Ishikawa (cell line): ENCODE measurements at regions not wholly inside any gene's neighbourhood (a gene's known extent, or its start where the extent isn't known, plus 50 kb on each side); places are given as distances from the start of the nearest gene placed in this dataset.
A peak's percentile ranks its signal among the peaks of the same experiment; 100 is the strongest.

Experiments used
- CEBPB ChIP-seq: IDR thresholded peaks from 2 replicates; pipeline ENCODE4 v1.6.1; 2012
- CREB1 ChIP-seq: IDR thresholded peaks from 2 replicates; pipeline ENCODE4 v1.6.1; 2012; ENCODE audit warnings: low read depth
- EGR1 ChIP-seq: IDR thresholded peaks from 2 replicates; pipeline ENCODE4 v1.6.1; 2012
- EP300 ChIP-seq: IDR thresholded peaks from 2 replicates; pipeline ENCODE4 v1.6.1; 2012; ENCODE audit warnings: borderline replicate concordance
- FOXM1 ChIP-seq: IDR thresholded peaks from 2 replicates; pipeline ENCODE4 v1.6.1; 2012; ENCODE audit warnings: low read depth, borderline replicate concordance
- NFIC ChIP-seq: IDR thresholded peaks from 2 replicates; pipeline ENCODE4 v1.6.1; 2012
- RAD21 ChIP-seq: IDR thresholded peaks from 2 replicates; pipeline ENCODE4 v1.6.1; 2012; ENCODE audit warnings: low read depth
- TAF1 ChIP-seq: IDR thresholded peaks from 2 replicates; pipeline ENCODE4 v1.6.1; 2012; ENCODE audit warnings: low read depth, mild to moderate bottlenecking
- TCF12 ChIP-seq: IDR thresholded peaks from 2 replicates; pipeline ENCODE4 v1.6.1; 2012; ENCODE audit warnings: low read depth
- TEAD4 ChIP-seq: IDR thresholded peaks from 2 replicates; pipeline ENCODE4 v1.6.1; 2012
- YY1 ChIP-seq: IDR thresholded peaks from 2 replicates; pipeline ENCODE4 v1.6.1; 2012; ENCODE audit warnings: low read depth
- ZBTB7A ChIP-seq: IDR thresholded peaks from 2 replicates; pipeline ENCODE4 v1.6.1; 2012; ENCODE audit warnings: low read depth
- TF ChIP-seq, protein P1 (sequence below): IDR thresholded peaks from 2 replicates; pipeline ENCODE4 v1.6.1; 2012
- TF ChIP-seq, protein P2 (sequence below): IDR thresholded peaks from 2 replicates; pipeline ENCODE4 v1.6.1; 2012
- TF ChIP-seq, protein P3 (sequence below): IDR thresholded peaks from 2 replicates; pipeline ENCODE4 v1.6.1; 2012; ENCODE audit warnings: low read depth, mild to moderate bottlenecking

DNA sequence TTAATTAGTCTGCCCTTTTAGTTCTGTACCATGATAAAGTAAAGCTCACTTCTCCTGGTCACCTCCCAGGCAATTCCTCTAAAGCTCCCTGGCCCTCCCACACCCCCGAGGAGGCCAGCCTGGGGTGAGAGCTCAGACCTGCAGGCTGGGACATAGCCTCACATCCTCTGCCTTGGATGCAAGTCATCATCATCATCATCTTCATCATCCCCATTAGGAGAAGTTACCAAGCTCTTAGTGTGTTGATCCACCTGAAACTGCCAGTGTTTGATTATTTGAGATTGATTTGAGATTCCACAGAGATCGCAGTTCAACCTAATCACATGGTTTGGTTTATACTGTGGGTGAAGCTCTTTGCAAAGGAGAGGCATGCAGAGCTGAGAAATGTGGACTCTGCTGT, 197.5 kb downstream of the CYLD start:
- TF ChIP-seq TEAD4: no peak
- TF ChIP-seq YY1: no peak
- no peak for TF ChIP-seq FOXM1
- no peak for TF ChIP-seq EGR1
- no peak for TF ChIP-seq EP300
- TF ChIP-seq RAD21: no peak
- TF ChIP-seq, protein P1, sequence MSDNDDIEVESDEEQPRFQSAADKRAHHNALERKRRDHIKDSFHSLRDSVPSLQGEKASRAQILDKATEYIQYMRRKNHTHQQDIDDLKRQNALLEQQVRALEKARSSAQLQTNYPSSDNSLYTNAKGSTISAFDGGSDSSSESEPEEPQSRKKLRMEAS: no peak
- TF ChIP-seq TCF12: no peak
- no peak for TF ChIP-seq CEBPB
- TF ChIP-seq, protein P2, sequence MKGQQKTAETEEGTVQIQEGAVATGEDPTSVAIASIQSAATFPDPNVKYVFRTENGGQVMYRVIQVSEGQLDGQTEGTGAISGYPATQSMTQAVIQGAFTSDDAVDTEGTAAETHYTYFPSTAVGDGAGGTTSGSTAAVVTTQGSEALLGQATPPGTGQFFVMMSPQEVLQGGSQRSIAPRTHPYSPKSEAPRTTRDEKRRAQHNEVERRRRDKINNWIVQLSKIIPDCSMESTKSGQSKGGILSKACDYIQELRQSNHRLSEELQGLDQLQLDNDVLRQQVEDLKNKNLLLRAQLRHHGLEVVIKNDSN: no peak
- no peak for TF ChIP-seq NFIC
- no peak for TF ChIP-seq TAF1
- TF ChIP-seq CREB1: no peak
- TF ChIP-seq, protein P3, sequence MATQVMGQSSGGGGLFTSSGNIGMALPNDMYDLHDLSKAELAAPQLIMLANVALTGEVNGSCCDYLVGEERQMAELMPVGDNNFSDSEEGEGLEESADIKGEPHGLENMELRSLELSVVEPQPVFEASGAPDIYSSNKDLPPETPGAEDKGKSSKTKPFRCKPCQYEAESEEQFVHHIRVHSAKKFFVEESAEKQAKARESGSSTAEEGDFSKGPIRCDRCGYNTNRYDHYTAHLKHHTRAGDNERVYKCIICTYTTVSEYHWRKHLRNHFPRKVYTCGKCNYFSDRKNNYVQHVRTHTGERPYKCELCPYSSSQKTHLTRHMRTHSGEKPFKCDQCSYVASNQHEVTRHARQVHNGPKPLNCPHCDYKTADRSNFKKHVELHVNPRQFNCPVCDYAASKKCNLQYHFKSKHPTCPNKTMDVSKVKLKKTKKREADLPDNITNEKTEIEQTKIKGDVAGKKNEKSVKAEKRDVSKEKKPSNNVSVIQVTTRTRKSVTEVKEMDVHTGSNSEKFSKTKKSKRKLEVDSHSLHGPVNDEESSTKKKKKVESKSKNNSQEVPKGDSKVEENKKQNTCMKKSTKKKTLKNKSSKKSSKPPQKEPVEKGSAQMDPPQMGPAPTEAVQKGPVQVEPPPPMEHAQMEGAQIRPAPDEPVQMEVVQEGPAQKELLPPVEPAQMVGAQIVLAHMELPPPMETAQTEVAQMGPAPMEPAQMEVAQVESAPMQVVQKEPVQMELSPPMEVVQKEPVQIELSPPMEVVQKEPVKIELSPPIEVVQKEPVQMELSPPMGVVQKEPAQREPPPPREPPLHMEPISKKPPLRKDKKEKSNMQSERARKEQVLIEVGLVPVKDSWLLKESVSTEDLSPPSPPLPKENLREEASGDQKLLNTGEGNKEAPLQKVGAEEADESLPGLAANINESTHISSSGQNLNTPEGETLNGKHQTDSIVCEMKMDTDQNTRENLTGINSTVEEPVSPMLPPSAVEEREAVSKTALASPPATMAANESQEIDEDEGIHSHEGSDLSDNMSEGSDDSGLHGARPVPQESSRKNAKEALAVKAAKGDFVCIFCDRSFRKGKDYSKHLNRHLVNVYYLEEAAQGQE: no peak
- TF ChIP-seq ZBTB7A: no peak

DNA sequence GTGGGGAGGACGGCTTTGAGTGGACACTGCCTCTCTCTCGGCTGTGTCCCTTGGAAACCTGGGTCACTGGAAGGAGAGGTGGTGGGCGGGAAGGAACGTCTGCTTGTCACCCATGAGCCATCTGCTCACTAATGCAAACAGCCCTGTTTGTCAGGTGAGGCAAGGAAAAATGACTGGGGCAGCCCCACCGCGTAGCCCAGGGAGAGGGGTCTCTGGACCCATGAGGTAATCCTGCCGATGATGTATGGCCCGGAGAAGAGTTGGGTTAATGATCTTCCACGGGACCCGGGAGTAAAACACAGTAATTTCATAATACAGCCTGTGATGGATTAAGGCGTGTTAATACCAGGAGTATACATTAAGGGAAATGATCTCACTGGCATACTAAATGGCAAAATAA, 197.0 kb downstream of the CYLD start:
- TF ChIP-seq RAD21: no peak
- no peak for TF ChIP-seq YY1
- no peak for TF ChIP-seq EP300
- TF ChIP-seq, protein P1: no peak
- no peak for TF ChIP-seq TEAD4
- no peak for TF ChIP-seq EGR1
- TF ChIP-seq, protein P3: no peak
- TF ChIP-seq, protein P2: no peak

DNA sequence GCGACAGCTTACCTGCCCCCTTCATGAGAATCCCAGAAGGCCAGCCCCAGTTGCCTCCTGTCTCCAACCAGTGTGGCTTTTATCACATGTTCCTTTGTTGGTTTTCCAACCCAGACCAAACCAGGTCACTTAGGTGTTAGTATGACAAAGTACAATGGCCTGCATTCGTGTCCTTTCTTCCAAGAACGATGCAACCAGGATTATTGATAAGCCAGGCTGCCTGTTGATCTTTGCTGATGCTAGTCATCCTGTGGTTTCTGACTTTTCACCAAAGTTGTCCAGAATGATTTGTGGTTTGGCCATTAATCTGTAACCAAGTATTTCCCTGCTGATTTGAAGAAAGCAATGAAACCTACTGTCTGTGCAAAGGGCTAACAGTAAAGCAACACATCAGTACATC, 191.4 kb downstream of the CYLD start:
- TF ChIP-seq TEAD4: no peak
- TF ChIP-seq TAF1: no peak
- no peak for TF ChIP-seq RAD21
- TF ChIP-seq ZBTB7A: no peak
- no peak for TF ChIP-seq TCF12
- no peak for TF ChIP-seq NFIC

DNA sequence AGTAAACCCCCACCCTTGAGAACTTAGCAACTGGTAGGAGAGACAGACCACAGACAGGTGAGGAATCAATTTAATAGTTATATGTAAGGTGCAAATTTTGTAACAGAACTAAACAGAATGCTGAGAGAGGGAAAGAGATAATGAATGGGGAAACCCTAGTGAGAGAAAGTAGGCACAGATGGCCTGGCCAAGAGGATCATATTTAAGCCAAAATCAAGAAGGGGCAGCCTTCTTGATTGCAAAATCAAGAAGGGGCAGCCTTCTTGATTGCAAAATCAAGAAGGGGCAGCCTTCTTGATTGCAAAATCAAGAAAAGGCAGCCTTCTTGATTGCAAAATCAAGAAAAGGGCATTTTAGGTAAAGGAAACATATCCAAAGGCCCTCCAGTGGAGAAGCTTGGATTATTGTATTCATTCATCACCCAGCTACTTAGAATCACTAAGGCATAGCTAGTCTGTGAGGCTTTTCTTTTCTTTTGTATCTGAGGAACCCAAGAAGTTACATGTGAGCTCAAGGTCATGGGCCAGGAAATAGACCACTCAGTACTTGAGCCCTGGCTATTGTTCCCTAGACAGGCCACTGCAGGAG, 190.6 kb downstream of the CYLD start:
- TF ChIP-seq CEBPB (peak; percentile 30; the same call in 1 of the 2 replicates), TAF1 (no peak)

DNA sequence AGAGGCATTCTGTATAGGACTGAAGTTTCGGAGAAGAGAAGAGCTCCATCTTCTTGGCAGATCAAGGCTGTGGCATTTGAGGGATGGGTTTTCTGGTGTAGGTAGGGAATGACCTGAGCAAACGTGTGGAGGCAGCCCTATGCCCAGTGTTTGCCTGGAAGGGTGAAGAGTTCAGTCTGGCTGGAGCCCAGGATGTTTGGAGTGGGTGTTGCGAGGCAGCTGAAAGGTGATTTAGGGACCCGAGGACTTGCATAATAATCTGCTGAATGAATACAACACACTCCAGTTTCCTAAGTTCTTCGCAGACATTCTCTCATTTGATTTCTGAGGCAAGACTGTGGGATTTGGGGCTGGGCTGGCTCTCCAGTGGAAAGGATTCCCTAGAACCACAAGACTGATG, 186.2 kb downstream of the CYLD start:
- TF ChIP-seq CREB1: no peak
- TF ChIP-seq TEAD4: no peak
- TF ChIP-seq RAD21: no peak
- TF ChIP-seq FOXM1: no peak

DNA sequence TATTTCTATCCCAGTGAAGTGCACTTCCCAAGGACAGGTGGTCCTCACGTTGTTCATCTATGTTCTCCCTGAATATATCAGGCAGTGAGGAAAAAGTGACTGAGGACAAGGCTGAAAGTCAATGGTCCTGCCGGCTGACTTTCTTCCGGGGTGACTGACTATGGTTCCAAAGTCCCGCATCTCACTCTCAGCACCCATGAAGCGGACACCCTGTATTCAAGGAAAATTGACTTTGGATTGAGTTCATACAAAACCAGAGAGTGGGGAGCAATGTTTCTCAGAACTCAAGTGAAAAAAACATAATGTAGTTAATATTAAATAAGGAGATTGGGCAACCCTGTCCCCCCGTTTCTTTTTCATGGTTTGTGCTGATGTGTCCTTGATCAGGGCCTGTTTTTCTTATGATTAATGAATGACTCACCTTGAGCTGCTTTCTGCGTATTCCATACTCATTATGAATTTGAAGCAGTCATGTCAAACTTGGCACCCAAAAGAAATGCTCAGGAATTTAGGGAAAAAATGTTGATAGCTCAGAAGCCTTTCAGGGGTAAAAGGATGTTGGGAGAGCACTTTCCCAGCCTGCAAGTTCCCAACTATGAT, 184.0 kb downstream of the CYLD start:
- no peak for TF ChIP-seq CREB1
- TF ChIP-seq CEBPB: no peak
- TF ChIP-seq, protein P2: no peak
- TF ChIP-seq FOXM1: no peak
- no peak for TF ChIP-seq TEAD4
- no peak for TF ChIP-seq TCF12
- TF ChIP-seq, protein P1: no peak
- TF ChIP-seq NFIC: no peak
- TF ChIP-seq ZBTB7A: no peak
- no peak for TF ChIP-seq RAD21
- no peak for TF ChIP-seq EGR1
- no peak for TF ChIP-seq YY1
- TF ChIP-seq, protein P3: no peak
